HG02642 (cell line): ENCODE measurements at regions not wholly inside any gene's neighbourhood (a gene's known extent, or its start where the extent isn't known, plus 50 kb on each side); places are given as distances from the start of the nearest gene placed in this dataset.

Source experiments
- ATAC-seq: cut with Tn5 transposase; IDR thresholded peaks from one replicate; pipeline ENCODE4 v1.9.1; 2021; ENCODE audit warnings: mild to moderate bottlenecking; ENCODE audit not compliant: unreplicated experiment, poor library complexity

GRCh38 chr3:178397202-178397601 is 139.0 kb upstream of the KCNMB2 start:
- no peak for ATAC-seq

GRCh38 chr3:178397836-178398235 is 138.4 kb upstream of the KCNMB2 start:
- no peak for ATAC-seq

GRCh38 chr3:178404961-178405360 is 131.3 kb upstream of the KCNMB2 start:
- no peak for ATAC-seq

- ATAC-seq: no peak
These were observed 130.7 kb upstream of the KCNMB2 start for GRCh38 chr3:178405531-178405930.

GRCh38 chr3:178406206-178406605 is 130.0 kb upstream of the KCNMB2 start:
- no peak for ATAC-seq

GRCh38 chr3:178415384-178415783 is 120.9 kb upstream of the KCNMB2 start:
- no peak for ATAC-seq

GRCh38 chr3:178417736-178418135 is 118.5 kb upstream of the KCNMB2 start:
- ATAC-seq: no peak

GRCh38 chr3:178419071-178419470 is 117.2 kb upstream of the KCNMB2 start:
- no peak for ATAC-seq

- ATAC-seq: no peak
These were observed 116.2 kb upstream of the KCNMB2 start for GRCh38 chr3:178420033-178420432.

- no peak for ATAC-seq
These were observed 115.2 kb upstream of the KCNMB2 start for GRCh38 chr3:178421069-178421468.

GRCh38 chr3:178422406-178422805 is 113.8 kb upstream of the KCNMB2 start:
- ATAC-seq: no peak

GRCh38 chr3:178428037-178428436 is 108.2 kb upstream of the KCNMB2 start:
- ATAC-seq: no peak

- no peak for ATAC-seq
These were observed 101.9 kb upstream of the KCNMB2 start for GRCh38 chr3:178434206-178434805.

- no peak for ATAC-seq
These were observed 100.7 kb upstream of the KCNMB2 start for GRCh38 chr3:178435575-178435974.

GRCh38 chr3:178436773-178437172 is 99.5 kb upstream of the KCNMB2 start:
- no peak for ATAC-seq

GRCh38 chr3:178437236-178437635 is 99.0 kb upstream of the KCNMB2 start:
- no peak for ATAC-seq

- ATAC-seq: no peak
These were observed 96.7 kb upstream of the KCNMB2 start for GRCh38 chr3:178439504-178439903.

GRCh38 chr3:178440043-178440442 is 96.2 kb upstream of the KCNMB2 start:
- no peak for ATAC-seq

GRCh38 chr3:178443634-178444033 is 92.6 kb upstream of the KCNMB2 start:
- ATAC-seq: no peak

- no peak for ATAC-seq
These were observed 91.1 kb upstream of the KCNMB2 start for GRCh38 chr3:178445139-178445538.

- ATAC-seq: no peak
These were observed 90.2 kb upstream of the KCNMB2 start for GRCh38 chr3:178446059-178446458.

GRCh38 chr3:178450476-178450875 is 85.8 kb upstream of the KCNMB2 start:
- ATAC-seq: no peak

- ATAC-seq: no peak
These were observed 84.4 kb upstream of the KCNMB2 start for GRCh38 chr3:178451799-178452198.
